OCI-LY3 (cell line): ENCODE measurements at regions not wholly inside any gene's neighbourhood (a gene's known extent, or its start where the extent isn't known, plus 50 kb on each side); places are given as distances from the start of the nearest gene placed in this dataset.

Experiments
- H2AFZ ChIP-seq: fragments of 200-600, 300-600 bp; shearing (Covaris generic); 2 replicates; pipeline ENCODE4 v1.6.0; 2014; ENCODE audit warnings: antibody characterized with exemption, low read depth, low read length
- H3K27ac ChIP-seq: fragments of 200-600, 300-600 bp; sonication (generic); 2 replicates; pipeline ENCODE4 v1.5.1; 2014; ENCODE audit warnings: mild to moderate bottlenecking, low read length, moderate library complexity, mixed read lengths
- H3K27me3 ChIP-seq: fragments of 200-600, 300-600 bp; sonication (generic); 2 replicates; pipeline ENCODE4 v1.6.1; 2014; ENCODE audit warnings: low read depth, low read length, mixed read lengths
- H3K36me3 ChIP-seq: fragments of 200-600, 300-600 bp; sonication (generic); replicated peaks from 2 replicates; pipeline ENCODE3; 2014; ENCODE audit warnings: low read depth, low read length, mixed read lengths
- H3K4me1 ChIP-seq: fragments of 300-600, 200-600 bp; sonication (generic); 2 replicates; pipeline ENCODE4 v1.6.1; 2014; ENCODE audit warnings: low read length, mixed read lengths
- H3K4me2 ChIP-seq: fragments of 200-600, 300-600 bp; sonication (generic); 2 replicates; pipeline ENCODE4 v1.6.1; 2014; ENCODE audit warnings: low read length, mixed read lengths
- H3K4me3 ChIP-seq: fragments of 300-600, 200-600 bp; sonication (generic); 2 replicates; pipeline ENCODE4 v1.5.1; 2014; ENCODE audit warnings: antibody characterized with exemption, mild to moderate bottlenecking, low read length, moderate library complexity
- H3K79me2 ChIP-seq: fragments of 300-600, 200-600 bp; shearing (Covaris generic); 2 replicates; pipeline ENCODE4 v1.6.1; 2014; ENCODE audit warnings: mild to moderate bottlenecking, low read length, mixed read lengths
- H3K9ac ChIP-seq: fragments of 300-600, 200-600 bp; shearing (Covaris generic); 2 replicates; pipeline ENCODE4 v1.6.0; 2014; ENCODE audit warnings: mild to moderate bottlenecking, low read length, moderate library complexity
- H3K9me3 ChIP-seq: fragments of 200-600, 300-600 bp; shearing (Covaris generic); 2 replicates; pipeline ENCODE4 v1.6.1; 2014; ENCODE audit warnings: low read length, mixed read lengths; ENCODE audit not compliant: insufficient read depth
- H4K20me1 ChIP-seq: fragments of 200-600, 300-600 bp; sonication (generic); 2 replicates; pipeline ENCODE4 v1.6.1; 2016; ENCODE audit warnings: low read length, mixed read lengths; ENCODE audit not compliant: insufficient read depth
- EZH2phosphoT487 ChIP-seq: fragments of 200-600 bp; shearing (Covaris generic); IDR thresholded peaks from 2 replicates; pipeline ENCODE4 v1.6.1; 2018; ENCODE audit warnings: antibody characterized with exemption, mixed run types, low read depth
- TF ChIP-seq, protein P1 (sequence below): fragments of 200-600, 300-600 bp; sonication (generic); IDR thresholded peaks from 2 replicates; pipeline ENCODE4 v1.5.1; 2014; ENCODE audit warnings: antibody characterized with exemption, low read length, low read depth

DNA sequence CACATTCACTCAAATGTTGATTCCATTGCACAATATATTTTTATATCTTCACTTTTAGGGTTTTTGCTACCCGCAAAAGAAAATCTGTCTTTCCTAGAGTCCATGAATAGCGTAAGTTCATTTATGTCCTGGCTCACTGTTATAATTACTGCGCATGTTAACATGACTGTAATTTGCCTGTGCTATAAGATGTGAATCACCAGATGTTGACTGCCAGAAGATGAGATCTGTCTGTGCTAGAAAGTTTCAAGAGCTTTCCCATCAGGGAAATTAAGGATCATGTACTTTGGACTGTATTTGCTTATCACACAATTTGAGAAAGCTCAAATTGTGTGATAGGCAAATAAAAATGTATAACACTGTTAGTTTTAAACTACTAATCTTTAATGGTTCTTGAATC is 322.5 kb downstream of the CHL1 start:
- Histone ChIP-seq H3K27me3 (no peaks in the 10 kb centered on the region), H3K9me3 (no peaks in the 10 kb centered on the region), H3K27ac (no peak overlapping the region), H2AFZ (no peak overlapping the region; the same call in 1 of the 2 replicates), H3K79me2 (no peaks in the 10 kb centered on the region), H3K36me3 (no peaks in the 10 kb centered on the region), H3K4me1 (no peaks in the 10 kb centered on the region), H3K4me3 (no peak overlapping the region), H4K20me1 (no peaks in the 10 kb centered on the region), H3K4me2 (no peak overlapping the region), H3K9ac (no peak overlapping the region)
- no peak for TF ChIP-seq EZH2phosphoT487
- TF ChIP-seq, protein P1, sequence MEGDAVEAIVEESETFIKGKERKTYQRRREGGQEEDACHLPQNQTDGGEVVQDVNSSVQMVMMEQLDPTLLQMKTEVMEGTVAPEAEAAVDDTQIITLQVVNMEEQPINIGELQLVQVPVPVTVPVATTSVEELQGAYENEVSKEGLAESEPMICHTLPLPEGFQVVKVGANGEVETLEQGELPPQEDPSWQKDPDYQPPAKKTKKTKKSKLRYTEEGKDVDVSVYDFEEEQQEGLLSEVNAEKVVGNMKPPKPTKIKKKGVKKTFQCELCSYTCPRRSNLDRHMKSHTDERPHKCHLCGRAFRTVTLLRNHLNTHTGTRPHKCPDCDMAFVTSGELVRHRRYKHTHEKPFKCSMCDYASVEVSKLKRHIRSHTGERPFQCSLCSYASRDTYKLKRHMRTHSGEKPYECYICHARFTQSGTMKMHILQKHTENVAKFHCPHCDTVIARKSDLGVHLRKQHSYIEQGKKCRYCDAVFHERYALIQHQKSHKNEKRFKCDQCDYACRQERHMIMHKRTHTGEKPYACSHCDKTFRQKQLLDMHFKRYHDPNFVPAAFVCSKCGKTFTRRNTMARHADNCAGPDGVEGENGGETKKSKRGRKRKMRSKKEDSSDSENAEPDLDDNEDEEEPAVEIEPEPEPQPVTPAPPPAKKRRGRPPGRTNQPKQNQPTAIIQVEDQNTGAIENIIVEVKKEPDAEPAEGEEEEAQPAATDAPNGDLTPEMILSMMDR, result no peak

DNA sequence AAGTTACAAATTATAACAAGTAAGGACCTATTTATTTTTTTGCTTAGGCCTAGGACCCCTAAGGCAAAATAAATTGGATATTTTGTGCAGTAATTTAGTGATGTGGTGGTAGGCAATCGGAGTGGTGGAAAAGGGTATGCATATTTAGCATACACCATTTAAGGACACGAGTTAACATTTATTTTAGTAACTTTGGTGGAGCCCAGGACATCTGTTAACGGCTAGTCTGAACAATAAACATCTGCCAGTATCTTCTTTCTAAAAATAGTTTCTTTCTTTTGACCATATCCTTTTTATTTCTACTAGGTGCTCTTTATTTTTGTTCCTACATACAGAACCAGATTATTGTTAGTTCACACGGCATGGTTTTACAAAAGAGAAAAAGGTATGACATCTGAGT is 326.3 kb downstream of the CHL1 start:
- H3K4me3 ChIP-seq, result no peak overlapping the region
- H3K4me2 ChIP-seq, result no peak overlapping the region
- H3K4me1 ChIP-seq, result no peaks in the 10 kb centered on the region
- H3K27ac ChIP-seq, result no peak overlapping the region
- no peaks in the 10 kb centered on the region for H3K9me3 ChIP-seq
- TF ChIP-seq, protein P1, result no peak
- no peak for TF ChIP-seq EZH2phosphoT487
- no peak overlapping the region for H3K9ac ChIP-seq
- no peaks in the 10 kb centered on the region for H3K27me3 ChIP-seq
- no peak overlapping the region for H2AFZ ChIP-seq
- H3K36me3 ChIP-seq, result no peaks in the 10 kb centered on the region
- H4K20me1 ChIP-seq, result no peaks in the 10 kb centered on the region
- no peaks in the 10 kb centered on the region for H3K79me2 ChIP-seq

DNA sequence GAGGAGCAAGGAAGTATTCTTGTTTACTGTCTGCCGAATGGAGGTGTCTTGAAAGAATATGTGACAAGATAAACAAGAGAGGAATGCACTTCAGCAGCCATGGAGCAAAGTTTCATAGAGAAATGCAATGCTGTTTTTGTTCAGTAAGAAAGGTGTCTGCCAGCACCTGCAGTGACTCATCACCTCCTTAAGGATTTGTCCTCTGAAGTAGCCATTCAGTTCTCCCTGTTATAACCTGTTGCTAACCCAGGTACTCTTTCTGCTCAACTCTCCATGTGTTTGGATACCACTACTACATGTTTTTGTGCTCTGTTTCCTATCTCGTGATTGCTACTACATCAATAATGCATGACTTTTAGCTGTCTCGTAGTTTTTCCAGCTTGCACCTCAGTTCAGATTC is 328.9 kb downstream of the CHL1 start:
- Histone ChIP-seq H3K4me1 (no peaks in the 10 kb centered on the region), H3K4me2 (no peak overlapping the region), H3K9ac (no peak overlapping the region), H3K36me3 (no peaks in the 10 kb centered on the region), H3K79me2 (no peaks in the 10 kb centered on the region), H3K27ac (no peak overlapping the region), H3K9me3 (no peaks in the 10 kb centered on the region), H3K27me3 (no peaks in the 10 kb centered on the region), H3K4me3 (no peak overlapping the region), H2AFZ (peak overlapping the region; percentile 52; the same call in 1 of the 2 replicates), H4K20me1 (no peaks in the 10 kb centered on the region)
- TF ChIP-seq, protein P1, result no peak
- TF ChIP-seq EZH2phosphoT487, result no peak

DNA sequence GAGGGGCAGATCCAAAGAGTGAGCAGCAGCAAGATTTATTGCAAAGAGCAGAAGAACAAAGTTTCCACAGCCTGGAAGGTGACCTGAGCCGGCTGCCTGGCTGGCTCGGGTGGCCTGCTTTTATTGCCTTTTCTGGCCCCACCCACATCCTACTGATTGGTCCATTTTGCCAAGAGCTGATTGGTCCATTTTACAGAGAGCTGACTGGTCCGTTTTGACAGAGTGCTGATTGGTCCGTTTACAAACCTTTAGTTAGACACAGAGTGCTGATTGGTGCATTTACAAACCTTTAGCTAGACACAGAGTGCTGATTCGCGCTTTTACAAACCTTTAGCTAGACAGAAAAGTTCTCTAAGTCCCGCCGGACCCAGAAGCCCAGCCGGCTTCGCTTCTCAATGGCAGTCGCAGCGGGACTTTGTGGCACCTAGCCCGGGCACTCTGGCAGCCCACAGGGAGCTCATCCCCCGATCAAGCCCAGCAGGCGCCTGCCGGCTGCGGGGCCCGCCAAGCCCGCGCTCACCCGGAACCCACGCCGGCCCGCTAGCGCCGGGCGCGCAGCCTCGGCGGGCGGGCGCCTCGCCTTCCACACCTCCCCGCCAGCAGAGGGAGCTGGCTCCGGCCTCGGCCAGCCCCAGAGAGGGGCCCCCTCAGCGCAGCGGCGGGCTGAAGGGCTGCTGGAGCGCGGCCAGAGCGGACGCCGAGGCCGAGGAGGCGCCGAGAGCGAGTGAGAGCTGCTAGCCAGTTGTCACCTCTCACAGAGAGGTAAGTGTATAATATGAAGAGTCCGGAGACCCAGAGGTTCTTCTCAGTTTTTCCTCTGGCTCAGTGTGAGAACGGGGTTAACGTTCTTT is 339.2 kb downstream of the CHL1 start:
- H3K4me2 ChIP-seq, result no peak overlapping the region
- no peaks in the 10 kb centered on the region for H3K79me2 ChIP-seq
- no peaks in the 10 kb centered on the region for H3K27me3 ChIP-seq
- no peaks in the 10 kb centered on the region for H3K4me1 ChIP-seq
- H3K9me3 ChIP-seq, result no peaks in the 10 kb centered on the region; the same call in 1 of the 2 replicates
- no peak overlapping the region for H3K4me3 ChIP-seq
- H3K9ac ChIP-seq, result no peak overlapping the region
- H2AFZ ChIP-seq, result no peak overlapping the region
- no peak for TF ChIP-seq EZH2phosphoT487
- TF ChIP-seq, protein P1, result no peak
- H3K27ac ChIP-seq, result no peak overlapping the region
- H4K20me1 ChIP-seq, result no peaks in the 10 kb centered on the region
- no peaks in the 10 kb centered on the region for H3K36me3 ChIP-seq
